ENCODE measurements at regions not wholly inside any gene's neighbourhood (a gene's known extent, or its start where the extent isn't known, plus 50 kb on each side); places are given as distances from the start of the nearest gene placed in this dataset.

GRCh38 chr14:101472518-101472849 lies 88.8 kb upstream of the DIO3 start:
- TF ChIP-seq CTCF (IDR thresholded peaks at IDR 0.05), result no peak
- no peak for TF ChIP-seq POLR2A (IDR thresholded peaks at IDR 0.05)
